HG02885 (cell line): ENCODE measurements at regions not wholly inside any gene's neighbourhood (a gene's known extent, or its start where the extent isn't known, plus 50 kb on each side); places are given as distances from the start of the nearest gene placed in this dataset.

Experiments used
- ATAC-seq: cut with Tn5 transposase; IDR thresholded peaks from one replicate; pipeline ENCODE4 v1.9.1; 2021; ENCODE audit warnings: mild to moderate bottlenecking; ENCODE audit not compliant: unreplicated experiment, poor library complexity

- no peak for ATAC-seq
Measured at GRCh38 chr3:40973141-40973540, 226.2 kb upstream of the CTNNB1 start.

- ATAC-seq, result no peak
Measured at GRCh38 chr3:40975711-40976121, 223.6 kb upstream of the CTNNB1 start.

- no peak for ATAC-seq
Measured at GRCh38 chr3:40976241-40976640, 223.1 kb upstream of the CTNNB1 start.

GRCh38 chr3:40978442-40978841, 220.9 kb upstream of the CTNNB1 start:
- ATAC-seq, result no peak

- no peak for ATAC-seq
Measured at GRCh38 chr3:40979962-40980361, 219.3 kb upstream of the CTNNB1 start.

GRCh38 chr3:40980467-40980866, 218.8 kb upstream of the CTNNB1 start:
- ATAC-seq, result no peak

- ATAC-seq, result no peak
Measured at GRCh38 chr3:40985195-40985594, 214.1 kb upstream of the CTNNB1 start.

- ATAC-seq, result no peak
Measured at GRCh38 chr3:40988468-40988867, 210.8 kb upstream of the CTNNB1 start.

- ATAC-seq, result no peak
Measured at GRCh38 chr3:40989141-40990061, 209.9 kb upstream of the CTNNB1 start.

GRCh38 chr3:40990062-40990456, 209.2 kb upstream of the CTNNB1 start:
- no peak for ATAC-seq

GRCh38 chr3:40992023-40992422, 207.3 kb upstream of the CTNNB1 start:
- ATAC-seq, result no peak

GRCh38 chr3:40994611-40995010, 204.7 kb upstream of the CTNNB1 start:
- no peak for ATAC-seq

- no peak for ATAC-seq
Measured at GRCh38 chr3:40995271-40995670, 204.0 kb upstream of the CTNNB1 start.

- no peak for ATAC-seq
Measured at GRCh38 chr3:40996382-40996781, 202.9 kb upstream of the CTNNB1 start.

GRCh38 chr3:40996827-40997710, 202.2 kb upstream of the CTNNB1 start:
- no peak for ATAC-seq

GRCh38 chr3:40997711-40998519, 201.4 kb upstream of the CTNNB1 start:
- no peak for ATAC-seq

GRCh38 chr3:40999682-41000081, 199.6 kb upstream of the CTNNB1 start:
- ATAC-seq, result no peak

GRCh38 chr3:41000471-41000870, 198.8 kb upstream of the CTNNB1 start:
- ATAC-seq, result no peak

GRCh38 chr3:41001556-41001955, 197.7 kb upstream of the CTNNB1 start:
- no peak for ATAC-seq

- no peak for ATAC-seq
Measured at GRCh38 chr3:41002104-41002503, 197.2 kb upstream of the CTNNB1 start.
